GM20000 (cell line): ENCODE measurements at regions not wholly inside any gene's neighbourhood (a gene's known extent, or its start where the extent isn't known, plus 50 kb on each side); places are given as distances from the start of the nearest gene placed in this dataset.

Experiments used
- DNase-seq: peaks from one replicate; pipeline ENCODE4 v3.0.0; 2012; ENCODE audit warnings: low spot score
- CTCF ChIP-seq: IDR thresholded peaks from 2 replicates; pipeline ENCODE4 v1.5.1; 2012; ENCODE audit warnings: mild to moderate bottlenecking, control low read depth; ENCODE audit errors: extremely low read depth, missing control alignments

GRCh38 chr21:24310788-24311187, 1296.5 kb downstream of the MRPL39 start:
- no peak for DNase-seq
- no peak for TF ChIP-seq CTCF

GRCh38 chr21:24308183-24308582, 1299.1 kb downstream of the MRPL39 start:
- no peak for TF ChIP-seq CTCF
- DNase-seq: no peak

GRCh38 chr21:24302400-24302799, 1304.9 kb downstream of the MRPL39 start:
- no peak for TF ChIP-seq CTCF
- no peak for DNase-seq

- TF ChIP-seq CTCF: no peak
Observed at GRCh38 chr21:24298040-24298439, 1309.2 kb downstream of the MRPL39 start.

GRCh38 chr21:24294171-24294570, 1313.1 kb downstream of the MRPL39 start:
- no peak for DNase-seq
- TF ChIP-seq CTCF: no peak

More at GRCh38 chr21:24298040-24298439, 1309.2 kb downstream of the MRPL39 start:
- DNase-seq: no peak

- no peak for DNase-seq
- TF ChIP-seq CTCF: no peak
Observed at GRCh38 chr21:24290151-24290833, 1317.0 kb downstream of the MRPL39 start.

GRCh38 chr21:24289539-24289938, 1317.7 kb downstream of the MRPL39 start:
- DNase-seq: no peak
- no peak for TF ChIP-seq CTCF
